ENCODE measurements at regions not wholly inside any gene's neighbourhood (a gene's known extent, or its start where the extent isn't known, plus 50 kb on each side); places are given as distances from the start of the nearest gene placed in this dataset.

GRCh38 chr9:94176608-94177007, 82.5 kb upstream of the ZNF169 start:
- Histone ChIP-seq H3K4me3 (replicated peaks in 1 of 3) (no peak overlapping the region), H3K27me3 (no peaks in the 10 kb centered on the region), H3K9me3 (no peaks in the 10 kb centered on the region), H3K27ac (no peak overlapping the region), H3K36me3 (peaks cover 11 to 16% of the 10 kb centered on the region in 2 donors), H3K4me1 (peaks cover 65 to 94% of the 10 kb centered on the region in 2 donors)
- TF ChIP-seq CTCF (IDR thresholded peaks at IDR 0.05) = no peak
- no peak for TF ChIP-seq POLR2A (IDR thresholded peaks at IDR 0.05)
- DNase-seq = no peak
- intact Hi-C loops (cut with DNase I) = no loop called here

- no peak for TF ChIP-seq CTCF (IDR thresholded peaks at IDR 0.05)
- TF ChIP-seq POLR2A (IDR thresholded peaks at IDR 0.05) = no peak
- peaks cover 53 to 78% of the 10 kb centered on the region in 2 donors for H3K4me1 ChIP-seq
Observed at GRCh38 chr9:94178927-94179326, 80.2 kb upstream of the ZNF169 start.

GRCh38 chr9:94181408-94182181, 77.5 kb upstream of the ZNF169 start:
- no peaks in the 10 kb centered on the region for H3K27me3 ChIP-seq
- peaks cover 35 to 53% of the 10 kb centered on the region in 2 donors for H3K4me1 ChIP-seq
- intact Hi-C loops (cut with DNase I) = no loop called here
- WGBS, 2 donors = 62 to 63% methylated on average over 8 of the region's 8 CpGs
- H3K36me3 ChIP-seq = peaks cover 8 to 17% of the 10 kb centered on the region in 2 donors
- TF ChIP-seq POLR2A (IDR thresholded peaks at IDR 0.05) (no peak), CTCF (IDR thresholded peaks at IDR 0.05) (no peak)
- H3K9me3 ChIP-seq = no peaks in the 10 kb centered on the region
- DNase-seq = no peak
- H3K4me3 ChIP-seq (replicated peaks in 1 of 3) = no peak overlapping the region
- peak overlapping the region in 2 of 3 donors; percentile 42 to 45 for H3K27ac ChIP-seq

More at GRCh38 chr9:94178927-94179326, 80.2 kb upstream of the ZNF169 start:
- Histone ChIP-seq H3K27ac (no peak overlapping the region), H3K9me3 (no peaks in the 10 kb centered on the region), H3K4me3 (replicated peaks in 1 of 3) (no peak overlapping the region), H3K36me3 (peaks cover 11 to 20% of the 10 kb centered on the region in 2 donors), H3K27me3 (no peaks in the 10 kb centered on the region)
- intact Hi-C loops (cut with DNase I) = no loop called here
- no peak for DNase-seq
- WGBS, 2 donors = 88 to 92% methylated on average over 2 of the region's 2 CpGs

GRCh38 chr9:94182532-94182931, 76.6 kb upstream of the ZNF169 start:
- DNase-seq = no peak
- Histone ChIP-seq H3K27ac (no peak overlapping the region), H3K4me3 (replicated peaks in 1 of 3) (no peak overlapping the region), H3K9me3 (no peaks in the 10 kb centered on the region), H3K27me3 (no peaks in the 10 kb centered on the region), H3K4me1 (peaks cover 30 to 44% of the 10 kb centered on the region in 2 donors), H3K36me3 (peaks cover 0 to 10% of the 10 kb centered on the region in 2 donors)
- 82 to 90% methylated on average over 3 of the region's 3 CpGs for WGBS, 2 donors
- TF ChIP-seq CTCF (IDR thresholded peaks at IDR 0.05) (no peak), POLR2A (IDR thresholded peaks at IDR 0.05) (no peak)
- intact Hi-C loops (cut with DNase I) = no loop called here

GRCh38 chr9:94183240-94183999, 75.7 kb upstream of the ZNF169 start:
- H3K27ac ChIP-seq = no peak overlapping the region
- peaks cover 0 to 7% of the 10 kb centered on the region in 2 donors for H3K36me3 ChIP-seq
- peaks cover 27 to 35% of the 10 kb centered on the region in 2 donors for H3K4me1 ChIP-seq
- TF ChIP-seq POLR2A (IDR thresholded peaks at IDR 0.05) (no peak), CTCF (IDR thresholded peaks at IDR 0.05) (no peak)
- no peaks in the 10 kb centered on the region for H3K9me3 ChIP-seq
- no peaks in the 10 kb centered on the region for H3K27me3 ChIP-seq
- intact Hi-C loops (cut with DNase I) = no loop called here
- DNase-seq = no peak
- 92 to 94% methylated on average over 5 of the region's 5 CpGs for WGBS, 2 donors
- H3K4me3 ChIP-seq (replicated peaks in 1 of 3) = no peak overlapping the region
